Stomach (tissue), 4 donors: ENCODE measurements at regions not wholly inside any gene's neighbourhood (a gene's known extent, or its start where the extent isn't known, plus 50 kb on each side); places are given as distances from the start of the nearest gene placed in this dataset.

Experiments
- POLR2A ChIP-seq, 4 donors: fragments of 450-650 bp; IDR thresholded peaks; one replicate each; pipeline ENCODE4 v1.6.1; 2016; ENCODE audit warnings: antibody characterized with exemption in 4 of 4, control low read depth in 2 of 4, mild to moderate bottlenecking in 1 of 4, moderate library complexity in 1 of 4
- POLR2AphosphoS5 ChIP-seq, 3 donors: sonication (generic); formaldehyde crosslinking; IDR thresholded peaks; one replicate each; pipeline ENCODE4 v1.6.1; 2016; ENCODE audit warnings: antibody characterized with exemption in 3 of 3
- TF ChIP-seq, protein P1 (sequence below), 7 experiments: fragments of 450-650 bp in 4 of 7; fragments of 200-600 bp in 3 of 7; sonication (generic) in 3 of 7; IDR thresholded peaks; one replicate each; pipeline ENCODE4 v1.5.1; 2016 to 2019; ENCODE audit warnings: antibody characterized with exemption in 7 of 7, control low read depth in 2 of 7, mild to moderate bottlenecking in 1 of 7

DNA sequence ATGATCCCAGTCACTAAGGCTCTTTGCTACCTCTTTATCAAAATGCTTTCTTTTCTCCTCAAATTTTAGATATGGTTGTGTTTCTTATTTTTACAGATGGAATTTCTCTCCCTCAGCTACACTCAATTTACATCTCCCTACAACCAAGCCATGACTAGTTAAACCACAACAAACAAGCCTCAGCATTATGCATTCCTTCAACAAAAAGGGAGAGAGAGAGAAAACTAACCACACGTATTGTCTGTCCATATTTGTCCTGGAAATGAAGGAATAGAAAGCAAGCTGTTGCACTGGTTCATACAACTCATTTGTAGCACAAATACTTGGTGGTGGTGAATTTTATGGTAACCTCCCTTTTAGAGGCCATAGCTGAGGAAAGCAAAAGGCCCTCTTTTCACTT is 286.4 kb downstream of the AHR start:
- TF ChIP-seq POLR2A (IDR thresholded peaks at IDR 0.05) (no peak), POLR2AphosphoS5 (IDR thresholded peaks at IDR 0.05) (no peak)
- TF ChIP-seq, protein P1, sequence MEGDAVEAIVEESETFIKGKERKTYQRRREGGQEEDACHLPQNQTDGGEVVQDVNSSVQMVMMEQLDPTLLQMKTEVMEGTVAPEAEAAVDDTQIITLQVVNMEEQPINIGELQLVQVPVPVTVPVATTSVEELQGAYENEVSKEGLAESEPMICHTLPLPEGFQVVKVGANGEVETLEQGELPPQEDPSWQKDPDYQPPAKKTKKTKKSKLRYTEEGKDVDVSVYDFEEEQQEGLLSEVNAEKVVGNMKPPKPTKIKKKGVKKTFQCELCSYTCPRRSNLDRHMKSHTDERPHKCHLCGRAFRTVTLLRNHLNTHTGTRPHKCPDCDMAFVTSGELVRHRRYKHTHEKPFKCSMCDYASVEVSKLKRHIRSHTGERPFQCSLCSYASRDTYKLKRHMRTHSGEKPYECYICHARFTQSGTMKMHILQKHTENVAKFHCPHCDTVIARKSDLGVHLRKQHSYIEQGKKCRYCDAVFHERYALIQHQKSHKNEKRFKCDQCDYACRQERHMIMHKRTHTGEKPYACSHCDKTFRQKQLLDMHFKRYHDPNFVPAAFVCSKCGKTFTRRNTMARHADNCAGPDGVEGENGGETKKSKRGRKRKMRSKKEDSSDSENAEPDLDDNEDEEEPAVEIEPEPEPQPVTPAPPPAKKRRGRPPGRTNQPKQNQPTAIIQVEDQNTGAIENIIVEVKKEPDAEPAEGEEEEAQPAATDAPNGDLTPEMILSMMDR (IDR thresholded peaks at IDR 0.05): no peak
